ENCODE measurements at regions not wholly inside any gene's neighbourhood (a gene's known extent, or its start where the extent isn't known, plus 50 kb on each side); places are given as distances from the start of the nearest gene placed in this dataset.
A peak's percentile ranks its signal among the peaks of the same experiment; 100 is the strongest.

- ATAC-seq (no peak), DNase-seq (ENCODE audit: missing footprints) (no peak)
- intact Hi-C loops (cut with DNase I) = no loop called here
Measured at GRCh38 chr6:156620331-156620730, 156.8 kb upstream of the ARID1B start.

GRCh38 chr6:156618600-156619205, 158.5 kb upstream of the ARID1B start:
- ATAC-seq (no peak), DNase-seq (ENCODE audit: missing footprints) (no peak)
- intact Hi-C loops (cut with DNase I) = no loop called here

- intact Hi-C loops (cut with DNase I) = no loop called here
- no peak for ATAC-seq
- DNase-seq (ENCODE audit: missing footprints) = no peak
Measured at GRCh38 chr6:156617941-156618340, 159.2 kb upstream of the ARID1B start.

- intact Hi-C loops (cut with DNase I) = no loop called here
- ATAC-seq = peak; percentile 28
- DNase-seq (ENCODE audit: missing footprints) = no peak
Measured at GRCh38 chr6:156617376-156617775, 159.8 kb upstream of the ARID1B start.

GRCh38 chr6:156616495-156616894, 160.7 kb upstream of the ARID1B start:
- ATAC-seq (no peak), DNase-seq (ENCODE audit: missing footprints) (no peak)
- intact Hi-C loops (cut with DNase I) = no loop called here

- DNase-seq (ENCODE audit: missing footprints) (no peak), ATAC-seq (no peak)
- intact Hi-C loops (cut with DNase I) = no loop called here
Measured at GRCh38 chr6:156613996-156614395, 163.2 kb upstream of the ARID1B start.

GRCh38 chr6:156612361-156612760, 164.8 kb upstream of the ARID1B start:
- intact Hi-C loops (cut with DNase I) = no loop called here
- ATAC-seq (no peak), DNase-seq (ENCODE audit: missing footprints) (no peak)

- intact Hi-C loops (cut with DNase I) = no loop called here
- DNase-seq (ENCODE audit: missing footprints) (no peak), ATAC-seq (no peak)
Measured at GRCh38 chr6:156602066-156602385, 175.2 kb upstream of the ARID1B start.

GRCh38 chr6:156601152-156602065, 175.8 kb upstream of the ARID1B start:
- intact Hi-C loops (cut with DNase I) = no loop called here
- no peak for ATAC-seq
- no peak for DNase-seq (ENCODE audit: missing footprints)

GRCh38 chr6:156600678-156601077, 176.5 kb upstream of the ARID1B start:
- intact Hi-C loops (cut with DNase I) = no loop called here
- no peak for DNase-seq (ENCODE audit: missing footprints)
- peak; percentile 25 for ATAC-seq

GRCh38 chr6:156599978-156600590, 177.1 kb upstream of the ARID1B start:
- intact Hi-C loops (cut with DNase I) = no loop called here
- ATAC-seq = peak; percentile 93
- DNase-seq (ENCODE audit: missing footprints) = no peak

GRCh38 chr6:156599366-156599765, 177.8 kb upstream of the ARID1B start:
- intact Hi-C loops (cut with DNase I) = no loop called here
- DNase-seq (ENCODE audit: missing footprints) (no peak), ATAC-seq (no peak)

- DNase-seq (ENCODE audit: missing footprints) (no peak), ATAC-seq (no peak)
- intact Hi-C loops (cut with DNase I) = no loop called here
Measured at GRCh38 chr6:156598855-156599180, 178.4 kb upstream of the ARID1B start.

GRCh38 chr6:156598071-156598854, 178.9 kb upstream of the ARID1B start:
- DNase-seq (ENCODE audit: missing footprints) = no peak
- no peak for ATAC-seq
- intact Hi-C loops (cut with DNase I) = no loop called here

GRCh38 chr6:156597095-156597494, 180.1 kb upstream of the ARID1B start:
- no peak for ATAC-seq
- intact Hi-C loops (cut with DNase I) = no loop called here
- DNase-seq (ENCODE audit: missing footprints) = no peak

- no peak for ATAC-seq
- intact Hi-C loops (cut with DNase I) = no loop called here
Measured at GRCh38 chr6:156595476-156595875, 181.7 kb upstream of the ARID1B start.

GRCh38 chr6:156593893-156594292, 183.3 kb upstream of the ARID1B start:
- intact Hi-C loops (cut with DNase I) = no loop called here
- no peak for ATAC-seq

More at GRCh38 chr6:156595476-156595875, 181.7 kb upstream of the ARID1B start:
- DNase-seq (ENCODE audit: missing footprints) = no peak

GRCh38 chr6:156593127-156593526, 184.1 kb upstream of the ARID1B start:
- intact Hi-C loops (cut with DNase I) = no loop called here
- ATAC-seq = no peak
- DNase-seq (ENCODE audit: missing footprints) = no peak

More at GRCh38 chr6:156593893-156594292, 183.3 kb upstream of the ARID1B start:
- no peak for DNase-seq (ENCODE audit: missing footprints)

- intact Hi-C loops (cut with DNase I) = no loop called here
- ATAC-seq = no peak
- DNase-seq (ENCODE audit: missing footprints) = no peak
Measured at GRCh38 chr6:156590482-156590881, 186.7 kb upstream of the ARID1B start.

Data from Right ventricle myocardium inferior (tissue), 1 donor.